Heart right ventricle (tissue), 16 donors: ENCODE measurements at regions not wholly inside any gene's neighbourhood (a gene's known extent, or its start where the extent isn't known, plus 50 kb on each side); places are given as distances from the start of the nearest gene placed in this dataset.

Source experiments
- ATAC-seq, 8 donors: fragments of 200-7000 bp; cut with Tn5 transposase; one replicate each; pipeline ENCODE4 v1.9.1; 2020; ENCODE audit warnings: mild to moderate bottlenecking in 8 of 8, moderate library complexity in 8 of 8, moderate number of reproducible peaks in 1 of 8
- DNase-seq, 2 donors: peaks; one replicate each; pipeline ENCODE4 v3.0.0-alpha.2; 2020
- H3K27ac ChIP-seq, 10 donors: fragments of 200-600 bp; sonication (generic) in 2 of 10; one replicate each; pipeline versions ENCODE4 v1.5.0 to v1.8.0; 2020 to 2022; ENCODE audit warnings: mild to moderate bottlenecking in 3 of 10
- H3K27me3 ChIP-seq, 7 donors: fragments of 200-600 bp; one replicate each; pipeline ENCODE4 v1.8.0; 2021 to 2022; ENCODE audit warnings: mild to moderate bottlenecking in 2 of 7
- H3K36me3 ChIP-seq, 9 donors: fragments of 200-600 bp; sonication (generic) in 1 of 9; one replicate each; pipeline versions ENCODE4 v1.5.0 to v1.8.0; 2020 to 2022; ENCODE audit warnings: mild to moderate bottlenecking in 2 of 9
- H3K4me1 ChIP-seq, 9 donors: fragments of 200-600 bp; sonication (generic) in 1 of 9; one replicate each; pipeline versions ENCODE4 v1.5.0 to v1.8.0; 2020 to 2022; ENCODE audit warnings: mild to moderate bottlenecking in 4 of 9
- H3K4me3 ChIP-seq, 10 donors: fragments of 200-600 bp; sonication (generic) in 2 of 10; one replicate each; pipeline versions ENCODE4 v1.5.0 to v1.8.0; 2020 to 2022; ENCODE audit warnings: mild to moderate bottlenecking in 7 of 10, moderate library complexity in 2 of 10
- H3K9me3 ChIP-seq, 11 donors: fragments of 200-600 bp in 10 of 11; sonication (generic) in 2 of 11; one replicate each; pipeline versions ENCODE4 v1.5.0 to v1.8.0; 2013 to 2022; ENCODE audit warnings: mild to moderate bottlenecking in 2 of 11, control low read depth in 1 of 11, moderate library complexity in 1 of 11
- WGBS, 2 donors: extraction: QIAGEN DNeasy Blood & Tissue Kit; methylation state at CpG; one replicate each; pipeline ENCODE4 v1.1.7; 2013; ENCODE audit warnings: inconsistent platforms in 1 of 2; 5-methylcytosine and 5-hydroxymethylcytosine counted together
- intact Hi-C, 10 donors: fragments of 100-400 bp; cut with DNase I; formaldehyde crosslinking; loops; one replicate each; pipeline versions ENCODE4 v1.11.1 to v1.14.2; 2022
- TF ChIP-seq, protein P1 (sequence below), 9 donors: fragments of 200-600 bp; sonication (generic) in 2 of 9; IDR thresholded peaks; one replicate each; pipeline versions ENCODE4 v1.5.0 to v1.8.0; 2021 to 2022; ENCODE audit warnings: antibody characterized with exemption in 9 of 9, mild to moderate bottlenecking in 5 of 9, moderate library complexity in 1 of 9
- donor health status: Arrhythmogenic right ventricular cardiomyopathy.
- donor health status: ischemic (EF 13 %, LVEDD 7.1; RV severe dilation, severe dysfunction).
- donor health status: healthy with polysubstance abuse.
- donor health status: DM: no; HTN: yes; CAD: no.
- donor health status: DM: no; HTN: no; CAD: no.
- donor health status: ischemic (EF 25% LVEDD 6.9; RV normal size, moderate dysfunction).
- donor health status: ischemic (EF 25% LVEDD 5.7; RV mildly dilated, moderate dysfunction).
- donor health status: healthy.
- donor health status: DM: yes; HTN: yes; CAD: no.
- donor health status: Ischemic cardiomyopathy.
- donor health status: ischemic (EF 35%, LVEDD 5.7; RV mildly dilated, moderate dysfunction).
- donor health status: nonischemic (EF 11% LVEDD 7.7; RV severe dilation, severe dysfunction).
- donor health status: DM: yes; HTN: yes; CAD: no.
- donor health status: PGD.
- donor health status: ischemic (EF 29% LVEDD 5.4; RV normal size, mild dysfunction).
- donor health status: nonischemic (EF 23%, LVEDD 6.1; RV moderate dilation, normal function).

DNA sequence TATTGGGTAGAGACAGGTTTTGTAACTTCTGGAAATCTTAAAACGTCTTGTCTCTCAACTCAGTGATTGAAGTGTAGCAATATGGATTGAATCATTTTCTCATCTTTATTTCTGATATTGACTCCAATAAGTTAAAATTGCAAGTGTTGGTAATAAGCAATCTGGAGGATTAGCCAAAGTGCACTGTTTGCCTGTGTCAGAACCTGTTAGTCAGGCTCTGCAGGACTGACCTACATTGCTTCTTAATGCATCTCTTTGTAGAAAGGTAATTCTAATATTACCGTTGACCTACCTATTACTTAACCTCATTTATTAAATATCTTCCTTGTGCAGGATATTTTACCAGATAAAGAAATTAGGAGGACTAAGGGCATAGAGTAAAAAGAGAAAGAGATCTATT is 484.0 kb upstream of the CITED2 start:
- H3K36me3 ChIP-seq: no peaks in the 10 kb centered on the region
- H3K4me1 ChIP-seq: peaks cover 0 to 8% (median 0%) of the 10 kb centered on the region in 9 donors
- H3K4me3 ChIP-seq: no peak overlapping the region
- TF ChIP-seq, protein P1, sequence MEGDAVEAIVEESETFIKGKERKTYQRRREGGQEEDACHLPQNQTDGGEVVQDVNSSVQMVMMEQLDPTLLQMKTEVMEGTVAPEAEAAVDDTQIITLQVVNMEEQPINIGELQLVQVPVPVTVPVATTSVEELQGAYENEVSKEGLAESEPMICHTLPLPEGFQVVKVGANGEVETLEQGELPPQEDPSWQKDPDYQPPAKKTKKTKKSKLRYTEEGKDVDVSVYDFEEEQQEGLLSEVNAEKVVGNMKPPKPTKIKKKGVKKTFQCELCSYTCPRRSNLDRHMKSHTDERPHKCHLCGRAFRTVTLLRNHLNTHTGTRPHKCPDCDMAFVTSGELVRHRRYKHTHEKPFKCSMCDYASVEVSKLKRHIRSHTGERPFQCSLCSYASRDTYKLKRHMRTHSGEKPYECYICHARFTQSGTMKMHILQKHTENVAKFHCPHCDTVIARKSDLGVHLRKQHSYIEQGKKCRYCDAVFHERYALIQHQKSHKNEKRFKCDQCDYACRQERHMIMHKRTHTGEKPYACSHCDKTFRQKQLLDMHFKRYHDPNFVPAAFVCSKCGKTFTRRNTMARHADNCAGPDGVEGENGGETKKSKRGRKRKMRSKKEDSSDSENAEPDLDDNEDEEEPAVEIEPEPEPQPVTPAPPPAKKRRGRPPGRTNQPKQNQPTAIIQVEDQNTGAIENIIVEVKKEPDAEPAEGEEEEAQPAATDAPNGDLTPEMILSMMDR (IDR thresholded peaks at IDR 0.05): no peak
- WGBS, 2 donors: 86% methylated on average over 2 of the region's 2 CpGs
- ATAC-seq (no peak), DNase-seq (no peak)
- intact Hi-C loops: no loop called here
- no peaks in the 10 kb centered on the region for H3K27me3 ChIP-seq
- no peaks in the 10 kb centered on the region for H3K9me3 ChIP-seq
- no peak overlapping the region for H3K27ac ChIP-seq

DNA sequence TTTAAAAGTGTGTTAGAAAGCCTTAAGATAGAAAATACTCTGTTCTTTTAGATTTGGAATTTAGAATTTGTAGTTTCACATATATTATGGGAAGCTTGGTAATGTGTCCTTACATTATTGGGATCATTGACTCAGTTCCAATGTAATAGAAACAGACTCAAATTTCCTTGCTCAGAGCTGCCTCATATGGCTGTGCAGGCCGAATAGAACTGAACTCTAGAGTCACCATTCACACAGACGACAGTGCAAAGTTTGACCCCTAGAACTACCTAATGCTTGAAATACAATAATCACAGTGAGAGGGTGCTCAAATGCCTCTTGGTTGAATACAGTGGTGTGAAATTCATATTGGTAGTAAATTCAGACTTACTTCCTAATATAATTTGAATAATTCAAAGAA is 482.7 kb upstream of the CITED2 start:
- TF ChIP-seq, protein P1 (IDR thresholded peaks at IDR 0.05): no peak
- H3K27me3 ChIP-seq: no peaks in the 10 kb centered on the region
- no peak overlapping the region for H3K4me3 ChIP-seq
- no peak overlapping the region for H3K27ac ChIP-seq
- intact Hi-C loops: no loop called here
- peaks cover 0 to 11% (median 0%) of the 10 kb centered on the region in 9 donors for H3K4me1 ChIP-seq
- H3K9me3 ChIP-seq: no peaks in the 10 kb centered on the region
- WGBS, 2 donors: 75 to 78% methylated on average over 2 of the region's 2 CpGs
- no peak for ATAC-seq
- no peaks in the 10 kb centered on the region for H3K36me3 ChIP-seq
- DNase-seq: no peak

DNA sequence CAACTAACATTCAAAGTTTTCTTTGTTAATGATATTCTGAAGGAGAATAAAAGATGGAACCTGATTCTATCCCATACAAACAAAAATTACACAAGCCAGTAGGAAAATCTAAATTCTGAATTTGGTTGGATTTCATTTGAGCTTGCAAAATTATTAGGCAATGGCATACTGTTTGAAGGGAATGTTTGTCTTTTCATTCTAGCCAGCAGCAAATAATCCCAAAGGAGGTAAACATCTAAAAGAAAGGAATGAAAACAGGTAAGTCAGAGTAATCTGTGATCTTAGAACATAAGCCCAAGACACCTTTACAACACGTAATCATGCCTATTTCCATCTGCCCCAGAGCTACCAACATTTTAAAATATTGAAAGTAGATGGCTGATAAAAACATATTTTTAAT is 482.1 kb upstream of the CITED2 start:
- intact Hi-C loops: no loop called here
- Histone ChIP-seq H3K36me3 (no peaks in the 10 kb centered on the region), H3K9me3 (no peaks in the 10 kb centered on the region), H3K4me3 (no peak overlapping the region), H3K4me1 (peaks cover 0 to 11% (median 0%) of the 10 kb centered on the region in 9 donors), H3K27ac (no peak overlapping the region), H3K27me3 (no peaks in the 10 kb centered on the region)
- ATAC-seq (no peak), DNase-seq (no peak)
- TF ChIP-seq, protein P1 (IDR thresholded peaks at IDR 0.05): no peak
- 94 to 97% methylated on average over 1 of the region's 1 CpG for WGBS, 2 donors

DNA sequence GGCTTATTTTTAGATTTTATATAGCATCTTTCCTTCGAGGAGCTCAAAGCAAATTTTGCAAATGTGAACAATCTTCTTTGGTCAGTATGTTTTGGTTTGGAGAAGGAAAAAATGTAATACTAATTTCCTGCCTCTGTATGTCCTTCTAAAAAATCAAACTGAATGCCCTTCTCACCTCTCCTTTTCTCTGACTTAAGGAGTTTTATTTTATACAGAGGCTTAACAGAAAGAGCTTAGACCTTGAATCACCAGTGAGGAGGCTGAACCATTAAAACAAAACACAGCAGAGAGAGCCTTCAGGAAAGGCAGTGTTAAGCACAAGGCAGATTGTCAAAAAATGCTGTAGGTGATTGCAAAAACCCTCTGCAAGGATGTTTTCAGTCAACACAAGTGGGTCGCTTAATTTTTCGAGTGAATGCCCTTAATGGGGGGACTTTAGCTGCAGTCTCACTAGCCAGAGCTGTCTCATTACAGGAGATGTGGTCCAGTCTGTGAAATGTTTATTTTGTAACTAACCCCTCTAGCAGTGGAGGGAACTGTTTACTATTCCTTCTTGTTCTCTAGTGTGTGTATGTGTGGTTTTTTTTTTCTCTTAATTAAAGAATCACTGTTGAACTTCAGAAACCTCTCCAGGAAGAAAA is 481.3 kb upstream of the CITED2 start:
- Histone ChIP-seq H3K4me3 (no peak overlapping the region), H3K27me3 (no peaks in the 10 kb centered on the region), H3K4me1 (peaks cover 0 to 11% (median 0%) of the 10 kb centered on the region in 9 donors), H3K27ac (no peak overlapping the region), H3K36me3 (no peaks in the 10 kb centered on the region), H3K9me3 (peaks cover 0 to 8% (median 3%) of the 10 kb centered on the region in 11 donors)
- 44 to 48% methylated on average over 3 of the region's 3 CpGs for WGBS, 2 donors
- DNase-seq: no peak
- intact Hi-C loops: no loop called here
- TF ChIP-seq, protein P1 (IDR thresholded peaks at IDR 0.05): no peak
- no peak for ATAC-seq
